ENCODE measurements at regions not wholly inside any gene's neighbourhood (a gene's known extent, or its start where the extent isn't known, plus 50 kb on each side); places are given as distances from the start of the nearest gene placed in this dataset.
"Not testable (repeated sequence)": the region's sequence is repeated elsewhere in the genome, so short reads cannot be mapped to it uniquely, and the experiment has no call there.

GRCh38 chr2:131827481-131828163, 299.9 kb downstream of the CCDC74A start:
- no peak overlapping the region for H3K27ac ChIP-seq
- intact Hi-C loops (cut with DNase I), result no loop called here

GRCh38 chr2:131828164-131828561, 300.5 kb downstream of the CCDC74A start:
- intact Hi-C loops (cut with DNase I), result no loop called here

More at GRCh38 chr2:131827481-131828163, 299.9 kb downstream of the CCDC74A start:
- H3K9me3 ChIP-seq, result no peaks in the 10 kb centered on the region
- no peaks in the 10 kb centered on the region for H3K4me1 ChIP-seq
- no peaks in the 10 kb centered on the region for H3K36me3 ChIP-seq
- H3K4me3 ChIP-seq, result no peak overlapping the region
- no peak for TF ChIP-seq CTCF (IDR thresholded peaks at IDR 0.05)
- no peak for TF ChIP-seq POLR2AphosphoS5 (IDR thresholded peaks at IDR 0.05; ENCODE audit: insufficient read depth in 1 of 2, low read depth in 1 of 2)
- TF ChIP-seq POLR2A (IDR thresholded peaks at IDR 0.05), result no peak
- H3K27me3 ChIP-seq, result no peaks in the 10 kb centered on the region
- DNase-seq (ENCODE audit: extremely low spot score in 2 of 2), result no peak

GRCh38 chr2:131828633-131829455, 301.2 kb downstream of the CCDC74A start:
- H3K9me3 ChIP-seq; H3K4me1 ChIP-seq; H3K27me3 ChIP-seq; intact Hi-C loops (cut with DNase I); DNase-seq (ENCODE audit: extremely low spot score in 2 of 2); H3K36me3 ChIP-seq; H3K4me3 ChIP-seq; H3K27ac ChIP-seq: not testable (repeated sequence)

More at GRCh38 chr2:131828164-131828561, 300.5 kb downstream of the CCDC74A start:
- no peaks in the 10 kb centered on the region for H3K27me3 ChIP-seq
- no peak overlapping the region for H3K27ac ChIP-seq
- TF ChIP-seq CTCF (IDR thresholded peaks at IDR 0.05) (no peak), POLR2A (IDR thresholded peaks at IDR 0.05) (no peak), POLR2AphosphoS5 (IDR thresholded peaks at IDR 0.05; ENCODE audit: insufficient read depth in 1 of 2, low read depth in 1 of 2) (no peak)
- no peaks in the 10 kb centered on the region for H3K9me3 ChIP-seq
- H3K4me1 ChIP-seq, result no peaks in the 10 kb centered on the region
- H3K4me3 ChIP-seq, result no peak overlapping the region
- no peak for DNase-seq (ENCODE audit: extremely low spot score in 2 of 2)
- H3K36me3 ChIP-seq, result no peaks in the 10 kb centered on the region

GRCh38 chr2:131829456-131830241, 302.0 kb downstream of the CCDC74A start:
- H3K27me3 ChIP-seq; H3K4me1 ChIP-seq; H3K4me3 ChIP-seq; DNase-seq (ENCODE audit: extremely low spot score in 2 of 2); H3K9me3 ChIP-seq; H3K27ac ChIP-seq; H3K36me3 ChIP-seq; intact Hi-C loops (cut with DNase I): not testable (repeated sequence)

GRCh38 chr2:131830242-131830945, 302.7 kb downstream of the CCDC74A start:
- H3K36me3 ChIP-seq; H3K4me3 ChIP-seq; H3K27me3 ChIP-seq; H3K9me3 ChIP-seq; H3K27ac ChIP-seq; intact Hi-C loops (cut with DNase I); DNase-seq (ENCODE audit: extremely low spot score in 2 of 2); H3K4me1 ChIP-seq: not testable (repeated sequence)

- H3K9me3 ChIP-seq; H3K27ac ChIP-seq; H3K27me3 ChIP-seq; DNase-seq (ENCODE audit: extremely low spot score in 2 of 2); intact Hi-C loops (cut with DNase I); H3K4me3 ChIP-seq; H3K4me1 ChIP-seq; H3K36me3 ChIP-seq: not testable (repeated sequence)
These were observed 303.2 kb downstream of the CCDC74A start for GRCh38 chr2:131830946-131831310.

GRCh38 chr2:131831450-131832208, 303.9 kb downstream of the CCDC74A start:
- H3K27ac ChIP-seq; H3K4me1 ChIP-seq; intact Hi-C loops (cut with DNase I); H3K36me3 ChIP-seq; DNase-seq (ENCODE audit: extremely low spot score in 2 of 2); H3K27me3 ChIP-seq; H3K4me3 ChIP-seq; H3K9me3 ChIP-seq: not testable (repeated sequence)

- H3K36me3 ChIP-seq; intact Hi-C loops (cut with DNase I); H3K4me3 ChIP-seq; H3K4me1 ChIP-seq; DNase-seq (ENCODE audit: extremely low spot score in 2 of 2); H3K27ac ChIP-seq; H3K27me3 ChIP-seq; H3K9me3 ChIP-seq: not testable (repeated sequence)
These were observed 304.6 kb downstream of the CCDC74A start for GRCh38 chr2:131832209-131832780.

- H3K4me3 ChIP-seq; DNase-seq (ENCODE audit: extremely low spot score in 2 of 2); H3K27me3 ChIP-seq; intact Hi-C loops (cut with DNase I); H3K4me1 ChIP-seq; H3K36me3 ChIP-seq; H3K9me3 ChIP-seq; H3K27ac ChIP-seq: not testable (repeated sequence)
These were observed 305.2 kb downstream of the CCDC74A start for GRCh38 chr2:131832917-131833316.
